Fibroblast of lung (primary cell): ENCODE measurements at regions not wholly inside any gene's neighbourhood (a gene's known extent, or its start where the extent isn't known, plus 50 kb on each side); places are given as distances from the start of the nearest gene placed in this dataset.

ENCODE experiments used
- DNase-seq, 2 donors: peaks; one replicate each; pipeline versions ENCODE4 v3.0.0 to v3.0.0-alpha.2; 2010; ENCODE audit warnings: low read depth in 2 of 2
- H2AFZ ChIP-seq: 2 replicates; pipeline ENCODE4 v1.5.1; 2012; ENCODE audit warnings: low read length, control low read depth, inconsistent platforms
- H3K27ac ChIP-seq: 2 replicates; pipeline ENCODE4 v1.5.1; 2011; ENCODE audit warnings: low read length, control low read depth; ENCODE audit not compliant: insufficient read depth
- H3K27me3 ChIP-seq: 2 replicates; pipeline ENCODE4 v1.5.1; 2011; ENCODE audit warnings: mild to moderate bottlenecking, low read length; ENCODE audit not compliant: control insufficient read depth, insufficient read depth
- H3K36me3 ChIP-seq: 2 replicates; pipeline ENCODE4 v1.5.1; 2011; ENCODE audit warnings: low read length; ENCODE audit not compliant: control insufficient read depth, insufficient read depth
- H3K4me1 ChIP-seq: 2 replicates; pipeline ENCODE4 v1.5.1; 2011; ENCODE audit warnings: low read length; ENCODE audit not compliant: control insufficient read depth, insufficient read depth; ENCODE audit errors: extremely low read depth
- H3K4me2 ChIP-seq: 2 replicates; pipeline ENCODE4 v1.5.1; 2011; ENCODE audit warnings: low read length, control low read depth; ENCODE audit not compliant: insufficient read depth; ENCODE audit errors: extremely low read depth
- H3K4me3 ChIP-seq, 4 experiments: fragments of 200-600 bp in 1 of 4; sonication (generic) in 1 of 4; replicated peaks in 1 of 4; 2 replicates each; pipeline ENCODE4 v1.5.1; 2011 to 2016; ENCODE audit warnings: low read length in 4 of 4, low read depth in 3 of 4, mild to moderate bottlenecking in 3 of 4, control low read depth in 2 of 4, inconsistent platforms in 1 of 4, mixed read lengths in 1 of 4; ENCODE audit not compliant: insufficient read depth in 1 of 4; ENCODE audit errors: control extremely low read depth in 1 of 4
- H3K79me2 ChIP-seq: 2 replicates; pipeline ENCODE4 v1.5.1; 2012; ENCODE audit warnings: mild to moderate bottlenecking, low read length, inconsistent platforms; ENCODE audit not compliant: control insufficient read depth, insufficient read depth
- H3K9ac ChIP-seq: 2 replicates; pipeline ENCODE4 v1.5.1; 2011; ENCODE audit warnings: mild to moderate bottlenecking, low read length, control low read depth; ENCODE audit not compliant: insufficient read depth
- H3K9me3 ChIP-seq: 2 replicates; pipeline ENCODE4 v1.5.1; 2012; ENCODE audit warnings: low read depth, low read length; ENCODE audit not compliant: control insufficient read depth, insufficient read depth
- H4K20me1 ChIP-seq: 2 replicates; pipeline ENCODE4 v1.5.1; 2011; ENCODE audit warnings: low read length; ENCODE audit not compliant: control insufficient read depth, insufficient read depth; ENCODE audit errors: extremely low read depth
- EZH2 ChIP-seq: IDR thresholded peaks from 2 replicates; pipeline ENCODE4 v1.5.1; 2012; ENCODE audit warnings: low read length, control low read depth, mild to moderate bottlenecking; ENCODE audit errors: missing control alignments
- TF ChIP-seq, protein P1 (sequence below), 2 donors: IDR thresholded peaks in 1 of 2; conservative IDR thresholded peaks in 1 of 2; 1 replicate in 1 of 2; 2 replicates in 1 of 2; pipeline ENCODE4 v1.5.1; 2011 to 2012; ENCODE audit warnings: low read length in 2 of 2, control low read depth in 1 of 2, inconsistent platforms in 1 of 2, low read depth in 1 of 2, mild to moderate bottlenecking in 1 of 2

GRCh38 chr4:144572660-144573059, 73.3 kb upstream of the HHIP start:
- Histone ChIP-seq H3K4me3 (no peak overlapping the region), H3K27me3 (no peaks in the 10 kb centered on the region), H3K4me2 (no peak overlapping the region), H3K36me3 (no peaks in the 10 kb centered on the region), H3K9ac (no peak overlapping the region), H2AFZ (no peak overlapping the region), H3K79me2 (no peaks in the 10 kb centered on the region), H3K27ac (no peak overlapping the region), H3K4me1 (no peaks in the 10 kb centered on the region), H3K9me3 (no peaks in the 10 kb centered on the region), H4K20me1 (no peaks in the 10 kb centered on the region)
- no peak for DNase-seq
- no peak for TF ChIP-seq EZH2
- TF ChIP-seq, protein P1, sequence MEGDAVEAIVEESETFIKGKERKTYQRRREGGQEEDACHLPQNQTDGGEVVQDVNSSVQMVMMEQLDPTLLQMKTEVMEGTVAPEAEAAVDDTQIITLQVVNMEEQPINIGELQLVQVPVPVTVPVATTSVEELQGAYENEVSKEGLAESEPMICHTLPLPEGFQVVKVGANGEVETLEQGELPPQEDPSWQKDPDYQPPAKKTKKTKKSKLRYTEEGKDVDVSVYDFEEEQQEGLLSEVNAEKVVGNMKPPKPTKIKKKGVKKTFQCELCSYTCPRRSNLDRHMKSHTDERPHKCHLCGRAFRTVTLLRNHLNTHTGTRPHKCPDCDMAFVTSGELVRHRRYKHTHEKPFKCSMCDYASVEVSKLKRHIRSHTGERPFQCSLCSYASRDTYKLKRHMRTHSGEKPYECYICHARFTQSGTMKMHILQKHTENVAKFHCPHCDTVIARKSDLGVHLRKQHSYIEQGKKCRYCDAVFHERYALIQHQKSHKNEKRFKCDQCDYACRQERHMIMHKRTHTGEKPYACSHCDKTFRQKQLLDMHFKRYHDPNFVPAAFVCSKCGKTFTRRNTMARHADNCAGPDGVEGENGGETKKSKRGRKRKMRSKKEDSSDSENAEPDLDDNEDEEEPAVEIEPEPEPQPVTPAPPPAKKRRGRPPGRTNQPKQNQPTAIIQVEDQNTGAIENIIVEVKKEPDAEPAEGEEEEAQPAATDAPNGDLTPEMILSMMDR (conservative IDR thresholded peaks at IDR 0.05 in 1 of 2, IDR thresholded peaks at IDR 0.05 in 1 of 2; ENCODE audit: low read depth in 1 of 2, low read length in 2 of 2), result no peak

DNA sequence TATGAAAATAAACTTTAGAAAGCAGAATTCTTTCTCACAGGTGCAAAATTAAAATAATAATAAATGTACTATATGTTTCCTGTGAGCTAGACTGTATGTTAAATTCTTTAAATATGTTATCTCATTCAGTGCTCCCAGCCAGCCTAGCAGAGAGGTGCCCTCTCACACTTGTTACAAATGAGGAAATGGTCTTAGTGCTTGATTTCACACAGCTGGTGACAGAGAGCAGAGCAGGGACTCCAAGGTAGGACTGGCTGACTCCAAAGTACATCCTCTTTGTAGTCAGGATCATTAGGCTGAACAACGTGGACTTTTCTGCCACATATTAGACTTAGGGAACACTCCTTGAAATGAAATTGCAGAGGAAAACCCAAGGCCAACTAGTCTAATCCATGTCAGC, 72.0 kb upstream of the HHIP start:
- Histone ChIP-seq H3K4me2 (no peak overlapping the region), H4K20me1 (no peaks in the 10 kb centered on the region), H3K4me3 (no peak overlapping the region), H3K27ac (no peak overlapping the region), H3K27me3 (no peaks in the 10 kb centered on the region), H3K79me2 (no peaks in the 10 kb centered on the region), H3K4me1 (no peaks in the 10 kb centered on the region), H3K36me3 (no peaks in the 10 kb centered on the region), H3K9me3 (no peaks in the 10 kb centered on the region), H2AFZ (no peak overlapping the region), H3K9ac (no peak overlapping the region)
- DNase-seq, result no peak
- TF ChIP-seq, protein P1 (conservative IDR thresholded peaks at IDR 0.05 in 1 of 2, IDR thresholded peaks at IDR 0.05 in 1 of 2; ENCODE audit: low read depth in 1 of 2, low read length in 2 of 2), result no peak
- no peak for TF ChIP-seq EZH2

DNA sequence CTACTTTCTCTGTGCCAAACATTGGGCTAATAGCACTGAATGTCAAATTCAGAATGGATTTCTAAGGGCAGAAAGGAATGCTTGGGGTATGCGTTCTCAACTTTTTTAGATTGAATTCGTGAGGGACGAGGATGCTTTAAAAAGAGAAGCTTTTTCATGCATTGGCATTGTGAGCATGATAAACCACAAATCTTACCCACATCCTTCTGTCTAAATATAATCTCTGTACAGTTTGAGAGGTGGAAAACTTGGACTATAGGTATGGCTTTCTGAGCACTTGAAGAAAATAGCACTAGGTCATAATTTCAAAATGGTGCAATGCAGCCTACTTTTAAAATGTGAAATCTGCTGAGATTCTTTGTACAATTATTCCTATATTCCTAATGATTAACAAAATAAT, 71.4 kb upstream of the HHIP start:
- no peak overlapping the region for H3K4me3 ChIP-seq
- H3K27ac ChIP-seq, result no peak overlapping the region
- DNase-seq, result no peak
- no peaks in the 10 kb centered on the region for H3K36me3 ChIP-seq
- no peak overlapping the region for H2AFZ ChIP-seq
- no peaks in the 10 kb centered on the region for H3K4me1 ChIP-seq
- H3K27me3 ChIP-seq, result no peaks in the 10 kb centered on the region
- no peaks in the 10 kb centered on the region for H3K79me2 ChIP-seq
- H3K4me2 ChIP-seq, result no peak overlapping the region
- no peaks in the 10 kb centered on the region for H3K9me3 ChIP-seq
- no peaks in the 10 kb centered on the region for H4K20me1 ChIP-seq
- no peak overlapping the region for H3K9ac ChIP-seq
- TF ChIP-seq EZH2, result no peak
- TF ChIP-seq, protein P1 (conservative IDR thresholded peaks at IDR 0.05 in 1 of 2, IDR thresholded peaks at IDR 0.05 in 1 of 2; ENCODE audit: low read depth in 1 of 2, low read length in 2 of 2), result no peak
